ENCODE measurements at regions not wholly inside any gene's neighbourhood (a gene's known extent, or its start where the extent isn't known, plus 50 kb on each side); places are given as distances from the start of the nearest gene placed in this dataset.
"Not testable (repeated sequence)": the region's sequence is repeated elsewhere in the genome, so short reads cannot be mapped to it uniquely, and the experiment has no call there.

DNA sequence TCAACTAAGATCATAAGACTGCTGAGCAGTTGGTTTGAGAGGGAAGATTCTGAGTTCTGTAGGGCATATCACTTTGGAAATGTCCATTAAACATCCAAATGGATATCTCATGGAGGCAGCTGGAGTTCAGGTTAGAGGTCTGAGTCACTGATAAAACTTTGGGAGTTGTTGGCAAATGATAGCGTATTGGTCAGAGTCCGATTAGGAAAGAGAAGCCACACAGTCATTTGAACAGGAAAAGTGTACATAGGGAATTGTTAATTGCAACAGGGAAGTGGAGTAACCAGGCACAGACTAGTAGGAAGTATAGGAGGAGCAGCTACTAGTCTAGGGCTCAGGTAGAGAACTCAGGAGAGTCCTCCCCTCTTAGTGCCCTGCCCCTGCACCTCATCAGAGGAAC lies 126.6 kb upstream of the PTPN20 start:
- not testable (repeated sequence) for H3K36me3 ChIP-seq (ENCODE audit: control insufficient read depth in 2 of 2, insufficient read depth in 2 of 2, low read length in 1 of 2); DNase-seq (ENCODE audit: low read depth in 6 of 9, low spot score in 9 of 9); H3K27ac ChIP-seq (ENCODE audit: low read depth in 1 of 2, low read length in 1 of 2); H3K4me3 ChIP-seq (ENCODE audit: low read length in 2 of 2); H3K27me3 ChIP-seq (ENCODE audit: control insufficient read depth in 2 of 2, insufficient read depth in 1 of 2, low read length in 1 of 2); H3K4me1 ChIP-seq (ENCODE audit: control insufficient read depth in 2 of 2, insufficient read depth in 2 of 2, low read length in 2 of 2); H3K9me3 ChIP-seq (ENCODE audit: control insufficient read depth in 2 of 2, insufficient read depth in 1 of 2, low read length in 1 of 2)
- 99% methylated on average over 2 of the region's 2 CpGs for WGBS

DNA sequence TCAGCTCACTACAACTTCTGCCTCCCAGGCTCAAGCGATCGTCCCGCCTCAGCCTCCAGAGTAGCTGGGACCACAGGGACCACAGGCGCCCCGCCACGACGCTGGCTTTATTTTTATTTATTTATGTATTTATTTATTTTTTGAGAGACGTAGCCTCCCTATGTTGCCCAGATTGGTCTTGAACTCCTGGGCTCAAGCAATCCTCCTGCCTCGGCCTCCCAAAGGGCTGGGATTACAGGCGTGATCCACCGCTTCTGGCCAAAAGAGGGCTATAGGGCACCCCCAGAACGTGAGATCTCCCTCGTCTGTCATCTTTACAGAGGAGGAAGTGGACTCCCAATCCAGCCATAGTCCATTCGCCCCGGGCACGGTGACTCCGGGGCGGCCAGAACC lies 125.1 kb upstream of the PTPN20 start:
- not testable (repeated sequence) for H3K36me3 ChIP-seq (ENCODE audit: control insufficient read depth in 2 of 2, insufficient read depth in 2 of 2, low read length in 1 of 2); H3K27ac ChIP-seq (ENCODE audit: low read depth in 1 of 2, low read length in 1 of 2); H3K27me3 ChIP-seq (ENCODE audit: control insufficient read depth in 2 of 2, insufficient read depth in 1 of 2, low read length in 1 of 2); H3K4me1 ChIP-seq (ENCODE audit: control insufficient read depth in 2 of 2, insufficient read depth in 2 of 2, low read length in 2 of 2); H3K9me3 ChIP-seq (ENCODE audit: control insufficient read depth in 2 of 2, insufficient read depth in 1 of 2, low read length in 1 of 2)
- 68% methylated on average over 14 of the region's 18 CpGs for WGBS
- H3K4me3 ChIP-seq (ENCODE audit: low read length in 2 of 2): peak overlapping the region; percentile 65 to 72
- peak in 1 of 9 donors; percentile 0 for DNase-seq (ENCODE audit: low read depth in 6 of 9, low spot score in 9 of 9)

DNA sequence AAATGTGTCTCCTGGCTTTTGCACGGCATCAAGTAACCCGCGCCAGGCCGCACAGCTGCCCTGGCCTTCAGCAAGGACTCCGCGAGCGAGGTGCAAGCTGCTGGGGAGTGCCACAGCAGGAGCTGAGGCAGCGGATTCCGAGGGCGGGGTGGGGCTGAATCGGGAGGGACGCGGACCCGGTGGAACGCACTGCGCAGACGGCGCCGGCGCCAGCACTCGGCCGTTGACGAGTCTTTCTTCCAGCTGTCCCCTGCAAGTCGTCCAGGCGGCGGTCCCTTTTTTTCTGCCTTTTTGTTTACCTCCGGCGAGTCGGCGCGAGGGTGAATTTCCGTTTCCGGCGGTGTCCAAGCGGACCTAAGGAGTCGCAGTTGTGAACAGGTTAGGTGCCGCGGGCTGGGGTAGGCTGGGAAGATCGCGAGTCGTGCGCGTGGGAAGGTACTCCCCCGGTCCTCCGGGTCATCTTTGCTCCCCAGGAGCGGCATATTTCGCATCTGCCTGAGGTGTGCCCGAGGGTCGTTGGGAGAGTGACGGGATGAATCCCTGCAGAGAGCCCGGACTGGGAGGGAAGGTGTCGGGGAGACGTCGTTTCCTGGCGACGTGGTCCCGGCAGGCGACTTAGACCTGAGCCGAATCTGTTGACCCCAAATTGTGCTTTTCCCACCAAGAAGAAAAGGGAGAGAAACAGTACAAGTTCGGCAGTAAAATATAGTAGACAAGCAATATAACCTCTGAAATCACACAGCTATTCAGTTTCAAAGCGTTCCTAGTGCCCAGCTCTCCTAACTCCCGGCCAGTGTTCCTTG lies 124.5 kb upstream of the PTPN20 start:
- not testable (repeated sequence) for H3K9me3 ChIP-seq (ENCODE audit: control insufficient read depth in 2 of 2, insufficient read depth in 1 of 2, low read length in 1 of 2); H3K27me3 ChIP-seq (ENCODE audit: control insufficient read depth in 2 of 2, insufficient read depth in 1 of 2, low read length in 1 of 2); H3K4me1 ChIP-seq (ENCODE audit: control insufficient read depth in 2 of 2, insufficient read depth in 2 of 2, low read length in 2 of 2); H3K36me3 ChIP-seq (ENCODE audit: control insufficient read depth in 2 of 2, insufficient read depth in 2 of 2, low read length in 1 of 2)
- Histone ChIP-seq H3K27ac (ENCODE audit: low read depth in 1 of 2, low read length in 1 of 2) (peak overlapping the region in 1 of 2 donors; percentile 37), H3K4me3 (ENCODE audit: low read length in 2 of 2) (peak overlapping the region; percentile 65 to 72)
- 0% methylated on average over 45 of the region's 62 CpGs for WGBS
- peak in 7 of 9 donors; percentile 5 to 67 (median 23) for DNase-seq (ENCODE audit: low read depth in 6 of 9, low spot score in 9 of 9)

DNA sequence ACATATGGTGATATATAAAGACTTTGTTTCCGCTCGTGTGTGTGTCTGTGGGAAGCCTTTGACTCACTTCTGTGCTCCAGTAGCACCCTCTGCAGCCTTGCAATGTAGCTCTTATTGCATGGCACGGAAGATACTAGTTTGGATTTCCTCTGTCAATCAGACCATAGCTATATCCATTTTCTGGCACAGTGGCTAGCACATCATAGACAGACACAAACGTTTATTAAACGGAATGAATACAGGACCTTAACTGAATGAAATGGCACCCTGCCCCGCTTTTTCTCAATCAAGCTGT lies 124.0 kb upstream of the PTPN20 start:
- Histone ChIP-seq H3K36me3 (ENCODE audit: control insufficient read depth in 2 of 2, insufficient read depth in 2 of 2, low read length in 1 of 2) (no peaks in the 10 kb centered on the region), H3K27ac (ENCODE audit: low read depth in 1 of 2, low read length in 1 of 2) (no peak overlapping the region), H3K4me3 (ENCODE audit: low read length in 2 of 2) (peak overlapping the region; percentile 65 to 72), H3K9me3 (ENCODE audit: control insufficient read depth in 2 of 2, insufficient read depth in 1 of 2, low read length in 1 of 2) (no peaks in the 10 kb centered on the region), H3K27me3 (ENCODE audit: control insufficient read depth in 2 of 2, insufficient read depth in 1 of 2, low read length in 1 of 2) (no peaks in the 10 kb centered on the region), H3K4me1 (ENCODE audit: control insufficient read depth in 2 of 2, insufficient read depth in 2 of 2, low read length in 2 of 2) (no peaks in the 10 kb centered on the region)
- peak in 6 of 9 donors; percentile 9 to 58 (median 36) for DNase-seq (ENCODE audit: low read depth in 6 of 9, low spot score in 9 of 9)
- 18% methylated on average over 6 of the region's 6 CpGs for WGBS

DNA sequence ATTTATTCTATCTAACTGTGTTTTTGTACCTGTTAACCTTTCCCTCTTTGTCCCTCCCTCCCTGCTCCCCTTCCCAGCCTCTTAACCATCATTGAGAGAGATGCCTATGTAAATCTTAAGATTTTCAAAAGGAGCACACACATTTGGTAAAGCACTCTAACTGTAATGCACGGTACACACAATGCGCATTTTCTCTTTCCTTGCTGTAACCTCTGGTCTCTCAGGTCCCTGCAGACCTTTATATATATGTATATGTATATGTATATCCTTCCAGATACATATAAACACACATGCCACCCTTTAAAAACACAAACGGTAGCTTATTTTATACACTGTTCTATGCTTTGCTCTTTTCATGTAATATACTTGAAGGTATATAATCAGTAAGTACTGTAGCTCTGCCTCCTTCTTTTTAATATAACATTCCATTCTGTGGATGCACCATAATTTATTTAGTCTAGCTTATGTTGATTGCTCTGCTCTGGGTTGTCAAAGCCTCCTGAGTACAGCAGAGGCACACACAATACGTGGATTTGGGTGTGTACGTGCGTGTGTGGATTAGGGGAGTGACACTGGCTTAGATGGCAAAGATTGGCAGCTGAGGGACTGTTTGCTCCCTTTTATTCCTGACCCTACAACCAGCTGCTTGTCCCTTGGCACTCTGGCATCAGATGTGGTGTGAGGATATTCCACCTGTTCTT lies 118.4 kb upstream of the PTPN20 start:
- 97% methylated on average over 3 of the region's 6 CpGs for WGBS
- not testable (repeated sequence) for DNase-seq (ENCODE audit: low read depth in 6 of 9, low spot score in 9 of 9); H3K27me3 ChIP-seq (ENCODE audit: control insufficient read depth in 2 of 2, insufficient read depth in 1 of 2, low read length in 1 of 2); H3K27ac ChIP-seq (ENCODE audit: low read depth in 1 of 2, low read length in 1 of 2); H3K4me1 ChIP-seq (ENCODE audit: control insufficient read depth in 2 of 2, insufficient read depth in 2 of 2, low read length in 2 of 2); H3K4me3 ChIP-seq (ENCODE audit: low read length in 2 of 2); H3K9me3 ChIP-seq (ENCODE audit: control insufficient read depth in 2 of 2, insufficient read depth in 1 of 2, low read length in 1 of 2); H3K36me3 ChIP-seq (ENCODE audit: control insufficient read depth in 2 of 2, insufficient read depth in 2 of 2, low read length in 1 of 2)

DNA sequence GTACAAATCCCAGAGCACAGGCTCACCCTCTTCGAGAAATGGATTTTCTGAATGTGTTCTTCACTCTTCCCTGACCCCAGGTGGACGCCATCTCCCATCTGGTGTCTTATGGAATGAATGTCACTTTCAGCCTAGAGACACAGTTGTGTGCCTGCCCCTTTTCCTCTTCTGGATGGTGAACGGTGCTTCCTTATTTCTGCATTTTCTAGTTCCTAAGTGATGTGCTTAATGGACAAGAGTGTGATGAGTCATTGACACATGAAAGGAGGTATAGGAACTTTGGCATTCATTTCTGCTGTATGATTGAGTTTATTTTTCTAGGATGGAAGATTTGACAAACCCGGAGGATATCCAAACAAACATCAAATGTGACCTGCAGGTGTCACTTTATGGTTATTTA lies 114.9 kb upstream of the PTPN20 start:
- not testable (repeated sequence) for H3K4me1 ChIP-seq (ENCODE audit: control insufficient read depth in 2 of 2, insufficient read depth in 2 of 2, low read length in 2 of 2); H3K27me3 ChIP-seq (ENCODE audit: control insufficient read depth in 2 of 2, insufficient read depth in 1 of 2, low read length in 1 of 2); H3K27ac ChIP-seq (ENCODE audit: low read depth in 1 of 2, low read length in 1 of 2); DNase-seq (ENCODE audit: low read depth in 6 of 9, low spot score in 9 of 9); H3K36me3 ChIP-seq (ENCODE audit: control insufficient read depth in 2 of 2, insufficient read depth in 2 of 2, low read length in 1 of 2); H3K4me3 ChIP-seq (ENCODE audit: low read length in 2 of 2); H3K9me3 ChIP-seq (ENCODE audit: control insufficient read depth in 2 of 2, insufficient read depth in 1 of 2, low read length in 1 of 2)
- 96% methylated on average over 4 of the region's 4 CpGs for WGBS

DNA sequence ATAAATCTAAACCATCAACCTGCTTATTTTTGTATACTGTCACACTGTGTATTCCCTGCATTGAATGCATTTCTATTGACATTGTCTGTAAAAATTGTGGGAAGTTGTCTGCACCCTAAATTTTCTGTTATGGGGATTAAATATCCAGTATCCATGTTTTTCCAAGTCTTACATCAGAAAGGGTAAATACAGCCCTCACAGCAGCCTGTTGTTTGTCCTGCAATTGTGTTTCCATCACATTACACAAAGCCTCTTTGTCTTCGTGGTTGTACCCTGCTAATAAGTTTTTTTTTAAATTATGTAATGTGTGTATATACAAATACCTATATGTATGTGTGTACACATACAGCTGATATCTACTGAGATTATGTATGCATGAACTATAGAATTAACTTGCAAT lies 109.2 kb upstream of the PTPN20 start:
- H3K27ac ChIP-seq (ENCODE audit: low read depth in 1 of 2, low read length in 1 of 2); DNase-seq (ENCODE audit: low read depth in 6 of 9, low spot score in 9 of 9); H3K9me3 ChIP-seq (ENCODE audit: control insufficient read depth in 2 of 2, insufficient read depth in 1 of 2, low read length in 1 of 2); H3K36me3 ChIP-seq (ENCODE audit: control insufficient read depth in 2 of 2, insufficient read depth in 2 of 2, low read length in 1 of 2); H3K4me3 ChIP-seq (ENCODE audit: low read length in 2 of 2); H3K27me3 ChIP-seq (ENCODE audit: control insufficient read depth in 2 of 2, insufficient read depth in 1 of 2, low read length in 1 of 2); H3K4me1 ChIP-seq (ENCODE audit: control insufficient read depth in 2 of 2, insufficient read depth in 2 of 2, low read length in 2 of 2): not testable (repeated sequence)
- 100% methylated on average over 1 of the region's 1 CpG for WGBS

DNA sequence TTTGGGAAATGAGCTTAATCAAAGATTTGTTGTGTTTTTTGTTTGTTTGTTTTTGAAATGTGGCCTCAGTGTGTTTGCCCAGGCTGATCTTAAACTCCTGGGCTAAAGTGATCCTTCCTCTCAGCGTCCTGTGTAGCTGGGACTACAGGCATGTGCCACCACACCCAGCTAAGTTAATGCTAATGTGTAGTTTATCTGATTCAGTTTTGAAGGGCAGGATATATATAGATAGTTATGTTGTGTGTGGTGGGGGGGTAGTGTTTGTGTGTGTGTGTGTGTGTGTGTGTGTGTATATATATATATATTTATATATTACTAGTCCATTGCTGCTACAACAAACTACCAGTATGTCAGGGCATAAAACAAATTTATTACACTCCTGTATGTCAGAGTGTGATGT lies 108.1 kb upstream of the PTPN20 start:
- not testable (repeated sequence) for H3K9me3 ChIP-seq (ENCODE audit: control insufficient read depth in 2 of 2, insufficient read depth in 1 of 2, low read length in 1 of 2)
- 94% methylated on average over 1 of the region's 1 CpG for WGBS

DNA sequence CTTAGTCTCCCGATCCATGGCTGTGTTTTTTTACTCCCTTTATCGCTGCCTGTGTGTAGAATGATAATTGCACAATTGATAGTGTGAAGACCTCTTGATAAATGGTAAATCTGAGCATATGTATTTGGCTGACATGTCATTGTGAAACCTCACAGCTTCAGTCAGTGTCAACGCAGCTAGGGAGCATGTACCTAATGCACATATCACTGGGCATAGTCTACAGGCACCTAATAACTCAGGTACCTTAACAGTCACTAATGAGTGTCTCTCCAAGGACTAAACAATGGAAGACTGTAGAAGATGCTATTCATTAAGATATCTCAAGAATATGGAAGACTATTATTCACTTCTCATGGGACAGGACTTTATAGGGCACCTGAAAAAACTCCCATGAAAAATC lies 101.0 kb upstream of the PTPN20 start:
- not testable (repeated sequence) for DNase-seq (ENCODE audit: low read depth in 6 of 9, low spot score in 9 of 9); H3K4me1 ChIP-seq (ENCODE audit: control insufficient read depth in 2 of 2, insufficient read depth in 2 of 2, low read length in 2 of 2); H3K9me3 ChIP-seq (ENCODE audit: control insufficient read depth in 2 of 2, insufficient read depth in 1 of 2, low read length in 1 of 2); H3K27me3 ChIP-seq (ENCODE audit: control insufficient read depth in 2 of 2, insufficient read depth in 1 of 2, low read length in 1 of 2); H3K27ac ChIP-seq (ENCODE audit: low read depth in 1 of 2, low read length in 1 of 2); H3K36me3 ChIP-seq (ENCODE audit: control insufficient read depth in 2 of 2, insufficient read depth in 2 of 2, low read length in 1 of 2); H3K4me3 ChIP-seq (ENCODE audit: low read length in 2 of 2)
- 100% methylated on average over 3 of the region's 3 CpGs for WGBS

More for the DNA sequence above, 108.1 kb upstream of the PTPN20 start:
- DNase-seq (ENCODE audit: low read depth in 6 of 9, low spot score in 9 of 9); H3K4me3 ChIP-seq (ENCODE audit: low read length in 2 of 2); H3K27me3 ChIP-seq (ENCODE audit: control insufficient read depth in 2 of 2, insufficient read depth in 1 of 2, low read length in 1 of 2); H3K27ac ChIP-seq (ENCODE audit: low read depth in 1 of 2, low read length in 1 of 2); H3K4me1 ChIP-seq (ENCODE audit: control insufficient read depth in 2 of 2, insufficient read depth in 2 of 2, low read length in 2 of 2); H3K36me3 ChIP-seq (ENCODE audit: control insufficient read depth in 2 of 2, insufficient read depth in 2 of 2, low read length in 1 of 2): not testable (repeated sequence)

Measured in thymus (tissue), 11 donors.